HFFc6 (cell line): ENCODE measurements at regions not wholly inside any gene's neighbourhood (a gene's known extent, or its start where the extent isn't known, plus 50 kb on each side); places are given as distances from the start of the nearest gene placed in this dataset.

Source experiments
- DNase-seq: peaks from one replicate; pipeline ENCODE4 v3.0.0-alpha.2; 2018
- H3K27ac Mint-ChIP-seq: 2 replicates; pipeline ENCODE4 v1.8.0; 2020; ENCODE audit warnings: mild to moderate bottlenecking, mixed read lengths
- H3K27me3 Mint-ChIP-seq: 2 replicates; pipeline ENCODE4 v1.8.0; 2021; ENCODE audit warnings: mild to moderate bottlenecking, moderate library complexity, mixed read lengths; ENCODE audit not compliant: insufficient read depth
- H3K36me3 Mint-ChIP-seq: 2 replicates; pipeline ENCODE4 v1.8.0; 2021; ENCODE audit warnings: low read depth, mixed read lengths
- H3K4me1 Mint-ChIP-seq: 2 replicates; pipeline ENCODE4 v1.8.0; 2020; ENCODE audit warnings: low read depth, mixed read lengths
- H3K4me3 Mint-ChIP-seq: 2 replicates; pipeline ENCODE4 v1.8.0; 2020; ENCODE audit warnings: mild to moderate bottlenecking, moderate library complexity, mixed read lengths
- H3K9me3 Mint-ChIP-seq: 2 replicates; pipeline ENCODE4 v1.8.0; 2020; ENCODE audit warnings: mild to moderate bottlenecking, mixed read lengths
- TF ChIP-seq, protein P1 (sequence below): fragments of 200-600 bp; sonication (generic); IDR thresholded peaks from 2 replicates; pipeline ENCODE4 v1.5.0; 2021; ENCODE audit warnings: antibody characterized with exemption, mild to moderate bottlenecking

- H3K27ac Mint-ChIP-seq: no peak overlapping the region
- no peaks in the 10 kb centered on the region for H3K4me1 Mint-ChIP-seq
- no peaks in the 10 kb centered on the region for H3K36me3 Mint-ChIP-seq
- no peak overlapping the region for H3K4me3 Mint-ChIP-seq
- DNase-seq: no peak
- TF ChIP-seq, protein P1, sequence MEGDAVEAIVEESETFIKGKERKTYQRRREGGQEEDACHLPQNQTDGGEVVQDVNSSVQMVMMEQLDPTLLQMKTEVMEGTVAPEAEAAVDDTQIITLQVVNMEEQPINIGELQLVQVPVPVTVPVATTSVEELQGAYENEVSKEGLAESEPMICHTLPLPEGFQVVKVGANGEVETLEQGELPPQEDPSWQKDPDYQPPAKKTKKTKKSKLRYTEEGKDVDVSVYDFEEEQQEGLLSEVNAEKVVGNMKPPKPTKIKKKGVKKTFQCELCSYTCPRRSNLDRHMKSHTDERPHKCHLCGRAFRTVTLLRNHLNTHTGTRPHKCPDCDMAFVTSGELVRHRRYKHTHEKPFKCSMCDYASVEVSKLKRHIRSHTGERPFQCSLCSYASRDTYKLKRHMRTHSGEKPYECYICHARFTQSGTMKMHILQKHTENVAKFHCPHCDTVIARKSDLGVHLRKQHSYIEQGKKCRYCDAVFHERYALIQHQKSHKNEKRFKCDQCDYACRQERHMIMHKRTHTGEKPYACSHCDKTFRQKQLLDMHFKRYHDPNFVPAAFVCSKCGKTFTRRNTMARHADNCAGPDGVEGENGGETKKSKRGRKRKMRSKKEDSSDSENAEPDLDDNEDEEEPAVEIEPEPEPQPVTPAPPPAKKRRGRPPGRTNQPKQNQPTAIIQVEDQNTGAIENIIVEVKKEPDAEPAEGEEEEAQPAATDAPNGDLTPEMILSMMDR: no peak
- no peaks in the 10 kb centered on the region; the same call in 1 of the 2 replicates for H3K27me3 Mint-ChIP-seq
- peaks cover 22% of the 10 kb centered on the region for H3K9me3 Mint-ChIP-seq
These were observed 444.9 kb upstream of the FOXG1 start for GRCh38 chr14:28321475-28322244.

- Mint-ChIP-seq H3K36me3 (no peaks in the 10 kb centered on the region), H3K9me3 (peaks cover 31% of the 10 kb centered on the region), H3K27me3 (no peaks in the 10 kb centered on the region; the same call in 1 of the 2 replicates), H3K4me1 (no peaks in the 10 kb centered on the region), H3K27ac (no peak overlapping the region), H3K4me3 (no peak overlapping the region)
- no peak for DNase-seq
- TF ChIP-seq, protein P1: no peak
These were observed 443.2 kb upstream of the FOXG1 start for GRCh38 chr14:28323366-28323765.

- peaks cover 31% of the 10 kb centered on the region for H3K9me3 Mint-ChIP-seq
- no peak overlapping the region for H3K4me3 Mint-ChIP-seq
- H3K36me3 Mint-ChIP-seq: no peaks in the 10 kb centered on the region
- DNase-seq: no peak
- no peak overlapping the region for H3K27ac Mint-ChIP-seq
- no peaks in the 10 kb centered on the region; the same call in 1 of the 2 replicates for H3K27me3 Mint-ChIP-seq
- TF ChIP-seq, protein P1: no peak
- no peaks in the 10 kb centered on the region for H3K4me1 Mint-ChIP-seq
These were observed 442.4 kb upstream of the FOXG1 start for GRCh38 chr14:28323951-28324741.

- Mint-ChIP-seq H3K4me3 (no peak overlapping the region), H3K9me3 (peaks cover 35% of the 10 kb centered on the region), H3K4me1 (no peaks in the 10 kb centered on the region), H3K36me3 (no peaks in the 10 kb centered on the region), H3K27me3 (no peaks in the 10 kb centered on the region), H3K27ac (no peak overlapping the region)
- DNase-seq: no peak
- TF ChIP-seq, protein P1: no peak
These were observed 425.8 kb upstream of the FOXG1 start for GRCh38 chr14:28340816-28341215.

GRCh38 chr14:28344381-28344780 is 422.2 kb upstream of the FOXG1 start:
- TF ChIP-seq, protein P1: no peak
- Mint-ChIP-seq H3K36me3 (no peaks in the 10 kb centered on the region), H3K27me3 (no peaks in the 10 kb centered on the region), H3K27ac (no peak overlapping the region), H3K4me1 (no peaks in the 10 kb centered on the region), H3K4me3 (no peak overlapping the region), H3K9me3 (peaks cover 40% of the 10 kb centered on the region)
- no peak for DNase-seq
